Epithelial cell of esophagus (primary cell): ENCODE measurements at regions not wholly inside any gene's neighbourhood (a gene's known extent, or its start where the extent isn't known, plus 50 kb on each side); places are given as distances from the start of the nearest gene placed in this dataset.

Experiments
- DNase-seq: peaks from one replicate; pipeline ENCODE4 v3.0.0; 2010; ENCODE audit warnings: low read depth
- H3K4me3 ChIP-seq: 2 replicates; pipeline ENCODE4 v1.5.1; 2011; ENCODE audit warnings: mild to moderate bottlenecking, low read length, control low read depth
- CTCF ChIP-seq: IDR thresholded peaks from 2 replicates; pipeline ENCODE4 v1.5.1; 2011; ENCODE audit warnings: low read depth, mild to moderate bottlenecking, low read length, control low read depth, inconsistent platforms; ENCODE audit not compliant: insufficient read depth; ENCODE audit errors: missing control alignments

- no peak for DNase-seq
- H3K4me3 ChIP-seq, result no peak overlapping the region
- TF ChIP-seq CTCF, result no peak
Observed at GRCh38 chr18:37902344-37902743, 336.7 kb upstream of the CELF4 start.

DNA sequence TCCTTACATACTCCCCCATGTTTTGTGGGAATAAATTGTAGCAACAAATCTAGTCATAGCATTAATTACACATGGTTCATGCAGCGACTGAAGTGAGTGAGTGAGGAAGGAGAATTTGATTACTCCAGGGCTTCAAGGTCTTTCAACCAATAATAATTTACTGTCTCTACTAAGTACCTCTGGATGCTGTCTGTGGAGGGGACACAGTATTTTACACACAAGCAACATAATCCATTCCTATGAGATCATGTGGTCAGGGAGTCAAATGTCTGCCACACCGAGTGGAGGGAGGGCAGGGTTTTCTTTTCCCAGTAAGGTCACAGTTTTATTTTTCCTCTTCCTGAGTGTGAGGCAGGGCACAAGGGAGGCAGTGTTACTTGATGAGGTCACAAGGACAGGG is 334.7 kb upstream of the CELF4 start:
- no peak for DNase-seq
- no peak overlapping the region for H3K4me3 ChIP-seq
- TF ChIP-seq CTCF, result no peak

DNA sequence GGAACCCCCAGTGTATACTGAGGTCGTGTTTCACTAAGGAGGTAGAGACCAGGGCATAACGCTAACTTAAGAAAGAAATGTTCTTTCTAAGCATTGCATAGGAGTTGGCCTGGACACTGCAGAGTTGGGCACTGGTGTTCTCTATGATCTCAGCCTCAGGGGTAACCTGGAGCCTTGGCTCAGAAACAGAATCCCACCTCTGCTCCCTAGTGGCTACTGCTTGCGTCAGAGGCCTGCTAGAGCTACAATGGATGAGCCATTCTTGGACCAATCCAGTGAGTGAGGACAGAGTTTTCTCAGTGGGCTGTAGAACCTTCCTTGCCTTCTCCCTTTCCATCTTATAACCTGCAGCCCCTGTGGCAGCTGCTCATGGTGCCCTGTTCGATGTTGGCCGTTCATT is 324.4 kb upstream of the CELF4 start:
- no peak for DNase-seq
- TF ChIP-seq CTCF, result no peak
- H3K4me3 ChIP-seq, result no peak overlapping the region

DNA sequence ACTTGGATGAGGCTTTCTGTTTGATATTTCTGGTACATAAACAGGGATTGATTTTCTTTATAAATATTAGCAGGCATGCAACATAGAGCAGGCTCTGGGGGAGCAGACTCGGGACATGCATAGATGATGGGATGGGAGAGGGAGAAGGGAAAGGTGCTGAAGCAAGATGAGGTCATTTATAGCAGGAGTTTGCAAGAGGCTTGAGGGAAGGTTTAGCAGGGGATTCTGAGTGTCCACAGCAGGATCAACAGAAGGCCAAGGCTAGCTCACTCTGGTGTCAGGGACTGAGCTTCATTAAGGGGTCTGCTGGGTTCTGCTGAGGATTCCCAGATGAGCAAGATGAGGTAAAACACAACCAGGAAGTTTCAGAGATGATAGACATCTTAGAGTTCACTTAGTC is 309.1 kb upstream of the CELF4 start:
- H3K4me3 ChIP-seq, result no peak overlapping the region

DNA sequence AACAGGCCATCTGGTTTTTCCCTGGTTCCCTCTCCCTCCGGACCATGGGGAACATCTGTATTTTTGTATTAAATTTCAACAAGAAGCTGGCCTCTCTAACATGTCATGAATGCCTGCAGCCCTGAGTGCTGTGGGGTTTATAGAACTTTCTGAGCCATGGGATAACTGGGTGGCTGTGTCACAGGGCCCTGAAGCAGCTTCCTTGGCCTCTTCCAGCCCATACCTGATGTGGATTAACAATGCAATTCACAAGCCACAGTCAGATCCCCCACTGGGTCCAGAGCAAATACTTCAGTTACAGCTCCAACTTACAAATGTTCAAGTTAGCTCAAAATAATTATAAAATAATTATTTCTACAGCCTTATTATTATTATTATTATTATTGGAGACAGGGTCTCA is 307.8 kb upstream of the CELF4 start:
- H3K4me3 ChIP-seq, result no peak overlapping the region
- no peak for TF ChIP-seq CTCF
- DNase-seq, result no peak

More for the DNA sequence above, 309.1 kb upstream of the CELF4 start:
- no peak for DNase-seq
- TF ChIP-seq CTCF, result no peak

DNA sequence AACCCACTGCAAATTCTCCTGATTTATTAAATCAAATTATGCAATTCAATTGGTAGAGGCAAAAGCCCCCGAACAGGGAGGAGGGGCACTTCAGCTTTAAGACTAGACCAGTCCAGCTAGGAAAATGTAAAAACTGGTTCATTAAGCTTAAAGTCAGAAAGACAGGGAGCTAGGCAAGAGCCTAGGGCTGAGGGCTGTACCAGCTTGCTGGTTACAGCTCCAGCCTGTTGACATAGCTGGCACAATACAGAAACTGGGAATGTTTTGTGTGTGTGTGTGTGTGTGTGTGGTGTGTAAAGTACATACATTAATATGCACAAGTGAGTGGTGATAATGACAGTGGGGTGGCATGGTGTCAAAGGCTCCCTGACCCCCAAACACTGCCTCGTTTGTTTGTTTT is 307.0 kb upstream of the CELF4 start:
- H3K4me3 ChIP-seq, result no peak overlapping the region
- no peak for DNase-seq
- TF ChIP-seq CTCF, result no peak

DNA sequence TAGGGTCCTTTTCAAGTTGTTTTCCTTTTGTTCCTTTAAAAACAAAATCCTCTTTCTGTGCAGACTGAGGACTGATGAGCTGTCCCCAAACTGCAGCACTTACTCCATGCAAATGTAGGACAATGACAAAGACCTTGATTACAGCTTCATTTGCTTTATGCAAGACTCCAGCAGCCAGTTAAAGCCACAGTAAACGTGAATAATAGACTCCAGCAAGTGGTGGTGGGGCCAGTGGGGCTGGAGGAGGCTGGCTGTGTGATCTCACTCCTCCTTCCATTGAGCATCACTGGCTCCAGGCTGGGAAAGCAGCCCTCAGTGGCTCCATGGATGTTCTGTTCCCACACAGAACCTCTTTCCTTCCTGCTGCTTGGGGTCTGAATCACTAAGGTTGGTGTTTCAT is 306.0 kb upstream of the CELF4 start:
- no peak for TF ChIP-seq CTCF
- no peak overlapping the region for H3K4me3 ChIP-seq
- no peak for DNase-seq
